GM12878 (cell line): ENCODE measurements at regions not wholly inside any gene's neighbourhood (a gene's known extent, or its start where the extent isn't known, plus 50 kb on each side); places are given as distances from the start of the nearest gene placed in this dataset.

Source experiments
- ATAC-seq: fragments of 200-7000 bp; cut with Tn5 transposase; 3 replicates; pipeline ENCODE4 v1.9.1; 2020; ENCODE audit warnings: mild to moderate bottlenecking, moderate library complexity
- BruUV-seq: library from RNA; stranded (reverse); fragments of 400-500 nt; replicated peaks from 2 replicates; lab custom pipeline; 2021; lab: Mats Ljungman, UMichigan
- CTCF ChIA-PET: fragments of 300-600 bp; sonication (Branson Sonifier 250); formaldehyde crosslinking; extraction: SDS; loops from one replicate; lab custom pipeline; 2021; ENCODE audit warnings: inconsistent platforms; lab: Yijun Ruan, JAX
- POLR2A ChIA-PET: fragments of 350-600 bp; formaldehyde crosslinking; extraction: SDS; loops from one replicate; lab custom pipeline; 2021; ENCODE audit warnings: inconsistent platforms; lab: Charles Lee
- RAD21 ChIA-PET: fragments of 300-600 bp; sonication (Branson Sonifier 250); formaldehyde crosslinking; loops from one replicate; lab custom pipeline; 2023; ENCODE audit warnings: antibody characterized with exemption; ENCODE audit not compliant: unreplicated experiment; lab: Charles Lee
- SMC1A ChIA-PET: fragments of 300-600 bp; sonication (Branson Sonifier 250); formaldehyde crosslinking; loops from one replicate; lab custom pipeline; 2023; ENCODE audit not compliant: unreplicated experiment, uncharacterized antibody; lab: Charles Lee
- DNase-seq: peaks from one replicate; pipeline ENCODE4 v3.0.0-alpha.2; 2011; ENCODE audit warnings: low read depth, low spot score
- FAIRE-seq: peaks from 3 replicates; lab custom pipeline; 2011; peaks lifted over from hg19 to GRCh38; lab: Jason Lieb, UNC
- H2AFZ ChIP-seq: 2 replicates; pipeline ENCODE4 v1.6.0; 2011; ENCODE audit warnings: low read depth, low read length, control low read depth; ENCODE audit not compliant: control insufficient read depth
- H3K27ac ChIP-seq: 2 replicates; pipeline ENCODE4 v1.5.1; 2011; ENCODE audit warnings: control low read depth; ENCODE audit not compliant: control insufficient read depth, insufficient read depth
- H3K27me3 ChIP-seq, 2 experiments: replicated peaks in 1 of 2; 2 replicates each; pipeline versions ENCODE4 v1.6.0 to v1.6.1; 2011; ENCODE audit warnings: low read length in 1 of 2; ENCODE audit not compliant: control insufficient read depth in 2 of 2, insufficient read depth in 2 of 2
- H3K36me3 ChIP-seq, 2 experiments: 2 replicates each; pipeline ENCODE4 v1.5.1; 2011; ENCODE audit warnings: low read length in 1 of 2; ENCODE audit not compliant: control insufficient read depth in 2 of 2, insufficient read depth in 2 of 2
- H3K4me1 ChIP-seq: 2 replicates; pipeline ENCODE4 v1.6.1; 2011; ENCODE audit warnings: mild to moderate bottlenecking, low read length, moderate library complexity, mixed read lengths; ENCODE audit not compliant: control insufficient read depth, insufficient read depth
- H3K4me2 ChIP-seq: 2 replicates; pipeline ENCODE4 v1.6.0; 2011; ENCODE audit warnings: control low read depth; ENCODE audit not compliant: control insufficient read depth, insufficient read depth
- H3K4me3 ChIP-seq: fragments of 200-600 bp; sonication (generic); 2 replicates; pipeline ENCODE4 v1.5.1; 2016
- H3K79me2 ChIP-seq: 2 replicates; pipeline ENCODE4 v1.6.0; 2011; ENCODE audit warnings: low read length; ENCODE audit not compliant: control insufficient read depth, insufficient read depth
- H3K9ac ChIP-seq: 2 replicates; pipeline ENCODE4 v1.8.0; 2011; ENCODE audit warnings: low read length, control low read depth, mixed read lengths; ENCODE audit not compliant: control insufficient read depth, insufficient read depth
- H3K9me3 ChIP-seq: replicated peaks from 3 replicates; pipeline ENCODE4 v1.5.1; 2011; ENCODE audit warnings: mild to moderate bottlenecking, low read length; ENCODE audit not compliant: control insufficient read depth, insufficient read depth
- H4K20me1 ChIP-seq: 2 replicates; pipeline ENCODE4 v1.6.0; 2011; ENCODE audit not compliant: control insufficient read depth, insufficient read depth
- CBFB ChIP-seq: IDR thresholded peaks from 2 replicates; pipeline ENCODE4 v1.6.1; 2016; ENCODE audit warnings: antibody characterized with exemption, low read depth
- CREM ChIP-seq: IDR thresholded peaks from 2 replicates; pipeline ENCODE4 v1.6.1; 2014; ENCODE audit warnings: antibody characterized with exemption, low read depth
- GATAD2B ChIP-seq: fragments of 450-650 bp; conservative IDR thresholded peaks from 2 replicates; pipeline ENCODE4 v1.6.1; 2017; ENCODE audit warnings: low read depth, mild to moderate bottlenecking, moderate library complexity
- HDAC2 ChIP-seq: fragments of 200-600 bp; sonication (generic); IDR thresholded peaks from 2 replicates; pipeline ENCODE4 v1.6.1; 2017
- HDAC6 ChIP-seq: fragments of 200-600 bp; sonication (generic); IDR thresholded peaks from one replicate; pipeline ENCODE4 v1.8.0; 2017; ENCODE audit warnings: antibody characterized with exemption; ENCODE audit not compliant: unreplicated experiment
- NFIC ChIP-seq: IDR thresholded peaks from 2 replicates; pipeline ENCODE4 v1.6.1; 2012; ENCODE audit warnings: low read depth, mild to moderate bottlenecking, inconsistent platforms, low read length, moderate library complexity
- NFYB ChIP-seq: IDR thresholded peaks from 2 replicates; pipeline ENCODE4 v1.6.1; 2011; ENCODE audit warnings: low read depth, mild to moderate bottlenecking, low read length, improper control_type of control experiment, moderate library complexity; ENCODE audit not compliant: insufficient read depth
- POLR2AphosphoS5 ChIP-seq: IDR thresholded peaks from 2 replicates; pipeline ENCODE4 v1.6.1; 2011; ENCODE audit warnings: mild to moderate bottlenecking, low read length, inconsistent platforms
- SIX5 ChIP-seq: IDR thresholded peaks from 2 replicates; pipeline ENCODE4 v1.6.1; 2011; ENCODE audit warnings: mild to moderate bottlenecking, low read depth, low read length, moderate library complexity; ENCODE audit not compliant: severe bottlenecking
- SMAD5 ChIP-seq: IDR thresholded peaks from 2 replicates; pipeline ENCODE4 v1.6.1; 2016; ENCODE audit warnings: antibody characterized with exemption, low read depth
- SMARCA5 ChIP-seq: fragments of 450-650 bp; IDR thresholded peaks from 2 replicates; pipeline ENCODE4 v1.6.1; 2017; ENCODE audit warnings: mild to moderate bottlenecking
- TARDBP ChIP-seq: IDR thresholded peaks from 2 replicates; pipeline ENCODE4 v1.6.1; 2016; ENCODE audit warnings: borderline replicate concordance
- TBL1XR1 ChIP-seq: IDR thresholded peaks from 2 replicates; pipeline ENCODE4 v1.6.1; 2012; ENCODE audit warnings: low read depth, low read length, improper control_type of control experiment
- WRNIP1 ChIP-seq: IDR thresholded peaks from 2 replicates; pipeline ENCODE4 v1.6.1; 2011; ENCODE audit warnings: low read depth, low read length, improper control_type of control experiment, borderline replicate concordance
- YY1 ChIP-seq: IDR thresholded peaks from 2 replicates; pipeline ENCODE4 v1.6.1; 2011; ENCODE audit warnings: low read depth, mild to moderate bottlenecking, low read length
- in situ Hi-C: fragments of 300-500 bp; cut with MboI; formaldehyde crosslinking; loops from 9 replicates; pipeline ENCODE4 v1.14.3; 2018; ENCODE audit warnings: mixed read lengths
- intact Hi-C: fragments of 100-400 bp; cut with micrococcal nuclease; formaldehyde crosslinking; loops from one replicate; pipeline ENCODE4 v1.14.2; 2022; ENCODE audit not compliant: unreplicated experiment
- TF ChIP-seq, protein P1 (sequence below): fragments of 150-350 bp; IDR thresholded peaks from 2 replicates; pipeline ENCODE4 v1.6.1; 2016; ENCODE audit warnings: low read depth, low read length
- TF ChIP-seq, protein P2 (sequence below): IDR thresholded peaks from 2 replicates; pipeline ENCODE4 v1.6.1; 2011; ENCODE audit warnings: borderline replicate concordance, low read depth, mild to moderate bottlenecking, moderate library complexity, mixed read lengths, low read length; ENCODE audit not compliant: insufficient read depth; ENCODE audit errors: extremely low read length
- TF ChIP-seq, protein P3 (sequence below): fragments of 450-650 bp; IDR thresholded peaks from 2 replicates; pipeline ENCODE4 v1.6.1; 2016; ENCODE audit warnings: mild to moderate bottlenecking

DNA sequence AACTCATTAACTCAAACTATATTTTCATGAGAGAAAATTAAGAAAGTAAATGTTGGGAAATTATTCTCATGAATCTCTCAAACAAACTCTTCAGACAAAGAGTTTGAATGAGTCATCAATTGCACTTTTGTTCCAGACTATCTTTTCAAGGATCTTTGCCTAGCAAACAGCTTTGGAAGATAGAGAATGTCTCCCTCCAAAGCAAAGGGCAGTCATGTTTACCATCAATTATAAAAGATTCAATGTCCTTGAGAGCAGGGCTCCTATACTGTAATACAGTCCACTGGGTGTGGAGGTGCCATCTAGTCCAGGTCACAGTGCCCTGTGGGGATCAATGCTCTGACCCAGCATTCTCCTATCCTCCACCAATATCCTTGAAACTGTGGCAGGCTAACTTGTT, 1429.3 kb downstream of the EFNA5 start:
- Histone ChIP-seq H3K9me3 (no peaks in the 10 kb centered on the region), H3K9ac (no peak overlapping the region), H3K27ac (no peak overlapping the region), H3K79me2 (no peaks in the 10 kb centered on the region), H2AFZ (no peak overlapping the region), H3K4me1 (no peaks in the 10 kb centered on the region), H3K36me3 (no peaks in the 10 kb centered on the region), H3K4me2 (no peak overlapping the region), H3K4me3 (no peak overlapping the region), H3K27me3 (no peaks in the 10 kb centered on the region), H4K20me1 (no peaks in the 10 kb centered on the region)
- ChIA-PET RAD21 (no interaction called here), SMC1A (no interaction called here), POLR2A (no interaction called here), CTCF (no interaction called here)
- intact Hi-C loops (no loop called here), in situ Hi-C loops (no loop called here)
- FAIRE-seq, result no peak
- BruUV-seq, result no TSS peak
- TF ChIP-seq NFYB, result no peak
- no peak for TF ChIP-seq NFIC
- TF ChIP-seq, protein P1, sequence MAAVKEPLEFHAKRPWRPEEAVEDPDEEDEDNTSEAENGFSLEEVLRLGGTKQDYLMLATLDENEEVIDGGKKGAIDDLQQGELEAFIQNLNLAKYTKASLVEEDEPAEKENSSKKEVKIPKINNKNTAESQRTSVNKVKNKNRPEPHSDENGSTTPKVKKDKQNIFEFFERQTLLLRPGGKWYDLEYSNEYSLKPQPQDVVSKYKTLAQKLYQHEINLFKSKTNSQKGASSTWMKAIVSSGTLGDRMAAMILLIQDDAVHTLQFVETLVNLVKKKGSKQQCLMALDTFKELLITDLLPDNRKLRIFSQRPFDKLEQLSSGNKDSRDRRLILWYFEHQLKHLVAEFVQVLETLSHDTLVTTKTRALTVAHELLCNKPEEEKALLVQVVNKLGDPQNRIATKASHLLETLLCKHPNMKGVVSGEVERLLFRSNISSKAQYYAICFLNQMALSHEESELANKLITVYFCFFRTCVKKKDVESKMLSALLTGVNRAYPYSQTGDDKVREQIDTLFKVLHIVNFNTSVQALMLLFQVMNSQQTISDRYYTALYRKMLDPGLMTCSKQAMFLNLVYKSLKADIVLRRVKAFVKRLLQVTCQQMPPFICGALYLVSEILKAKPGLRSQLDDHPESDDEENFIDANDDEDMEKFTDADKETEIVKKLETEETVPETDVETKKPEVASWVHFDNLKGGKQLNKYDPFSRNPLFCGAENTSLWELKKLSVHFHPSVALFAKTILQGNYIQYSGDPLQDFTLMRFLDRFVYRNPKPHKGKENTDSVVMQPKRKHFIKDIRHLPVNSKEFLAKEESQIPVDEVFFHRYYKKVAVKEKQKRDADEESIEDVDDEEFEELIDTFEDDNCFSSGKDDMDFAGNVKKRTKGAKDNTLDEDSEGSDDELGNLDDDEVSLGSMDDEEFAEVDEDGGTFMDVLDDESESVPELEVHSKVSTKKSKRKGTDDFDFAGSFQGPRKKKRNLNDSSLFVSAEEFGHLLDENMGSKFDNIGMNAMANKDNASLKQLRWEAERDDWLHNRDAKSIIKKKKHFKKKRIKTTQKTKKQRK, result no peak
- no peak for TF ChIP-seq SMAD5
- TF ChIP-seq HDAC2, result no peak
- TF ChIP-seq TARDBP, result no peak
- no peak for TF ChIP-seq HDAC6
- TF ChIP-seq TBL1XR1, result no peak
- no peak for TF ChIP-seq GATAD2B
- TF ChIP-seq, protein P2, sequence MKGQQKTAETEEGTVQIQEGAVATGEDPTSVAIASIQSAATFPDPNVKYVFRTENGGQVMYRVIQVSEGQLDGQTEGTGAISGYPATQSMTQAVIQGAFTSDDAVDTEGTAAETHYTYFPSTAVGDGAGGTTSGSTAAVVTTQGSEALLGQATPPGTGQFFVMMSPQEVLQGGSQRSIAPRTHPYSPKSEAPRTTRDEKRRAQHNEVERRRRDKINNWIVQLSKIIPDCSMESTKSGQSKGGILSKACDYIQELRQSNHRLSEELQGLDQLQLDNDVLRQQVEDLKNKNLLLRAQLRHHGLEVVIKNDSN, result no peak
- TF ChIP-seq WRNIP1, result no peak
- TF ChIP-seq CREM, result no peak
- no peak for TF ChIP-seq YY1
- no peak for TF ChIP-seq CBFB
- TF ChIP-seq SMARCA5, result no peak
- no peak for TF ChIP-seq SIX5
- TF ChIP-seq, protein P3, sequence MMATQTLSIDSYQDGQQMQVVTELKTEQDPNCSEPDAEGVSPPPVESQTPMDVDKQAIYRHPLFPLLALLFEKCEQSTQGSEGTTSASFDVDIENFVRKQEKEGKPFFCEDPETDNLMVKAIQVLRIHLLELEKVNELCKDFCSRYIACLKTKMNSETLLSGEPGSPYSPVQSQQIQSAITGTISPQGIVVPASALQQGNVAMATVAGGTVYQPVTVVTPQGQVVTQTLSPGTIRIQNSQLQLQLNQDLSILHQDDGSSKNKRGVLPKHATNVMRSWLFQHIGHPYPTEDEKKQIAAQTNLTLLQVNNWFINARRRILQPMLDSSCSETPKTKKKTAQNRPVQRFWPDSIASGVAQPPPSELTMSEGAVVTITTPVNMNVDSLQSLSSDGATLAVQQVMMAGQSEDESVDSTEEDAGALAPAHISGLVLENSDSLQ, result no peak
- no peak for TF ChIP-seq POLR2AphosphoS5
- ATAC-seq, result no peak
- no peak for DNase-seq
